H1 (cell line): ENCODE measurements at regions not wholly inside any gene's neighbourhood (a gene's known extent, or its start where the extent isn't known, plus 50 kb on each side); places are given as distances from the start of the nearest gene placed in this dataset.

Experiments
- CTCF ChIA-PET: fragments of 300-600 bp; sonication (Branson Sonifier 250); formaldehyde crosslinking; loops from one replicate; lab custom pipeline; 2021; ENCODE audit not compliant: partially characterized antibody; lab: Charles Lee
- POLR2A ChIA-PET: fragments of 300-600 bp; sonication (Branson Sonifier 250); formaldehyde crosslinking; loops from one replicate; lab custom pipeline; 2021; ENCODE audit warnings: inconsistent platforms; ENCODE audit not compliant: partially characterized antibody; lab: Charles Lee
- DNase-seq, 2 experiments: peaks; one replicate each; pipeline versions ENCODE4 v3.0.0 to v3.0.0-alpha.2; 2010 to 2022; ENCODE audit warnings: low spot score in 2 of 2, low read depth in 1 of 2, mixed read lengths in 1 of 2
- FAIRE-seq: peaks from 2 replicates; lab custom pipeline; 2011; peaks lifted over from hg19 to GRCh38; lab: Jason Lieb, UNC
- H2AFZ ChIP-seq: 2 replicates; pipeline ENCODE4 v1.8.1; 2012; ENCODE audit warnings: low read length, inconsistent platforms
- H2AK5ac ChIP-seq: 2 replicates; pipeline ENCODE4 v1.6.1; 2013; ENCODE audit warnings: low read depth, low read length
- H2BK120ac ChIP-seq: replicated peaks from 2 replicates; pipeline ENCODE3; 2013; ENCODE audit warnings: low read depth, low read length, inconsistent platforms
- H2BK12ac ChIP-seq: 2 replicates; pipeline ENCODE4 v1.6.1; 2013; ENCODE audit warnings: low read depth, low read length
- H2BK15ac ChIP-seq: 2 replicates; pipeline ENCODE4 v1.6.1; 2013; ENCODE audit warnings: low read length
- H2BK20ac ChIP-seq: 2 replicates; pipeline ENCODE4 v1.6.1; 2013; ENCODE audit warnings: low read length
- H2BK5ac ChIP-seq: 2 replicates; pipeline ENCODE4 v1.6.1; 2013; ENCODE audit warnings: low read depth, low read length
- H3K14ac ChIP-seq: 2 replicates; pipeline ENCODE4 v1.6.1; 2013; ENCODE audit warnings: inconsistent platforms; ENCODE audit not compliant: insufficient read length
- H3K18ac ChIP-seq: 2 replicates; pipeline ENCODE4 v1.6.1; 2013; ENCODE audit warnings: low read length; ENCODE audit errors: extremely low read depth
- H3K23ac ChIP-seq: 2 replicates; pipeline ENCODE4 v1.6.1; 2013; ENCODE audit warnings: inconsistent platforms; ENCODE audit not compliant: insufficient read length
- H3K23me2 ChIP-seq: 2 replicates; pipeline ENCODE4 v1.6.1; 2013; ENCODE audit warnings: low read depth, low read length
- H3K27ac ChIP-seq: 2 replicates; pipeline ENCODE4 v1.6.1; 2011; ENCODE audit warnings: low read depth, low read length, inconsistent platforms
- H3K27me3 ChIP-seq, 4 experiments: replicated peaks in 1 of 4; 1 replicate in 1 of 4; 2 replicates in 3 of 4; pipeline versions ENCODE4 v1.6.1 to v1.8.1; 2011 to 2013; ENCODE audit warnings: low read length in 3 of 4, mild to moderate bottlenecking in 3 of 4, inconsistent platforms in 2 of 4, mixed read lengths in 2 of 4, moderate library complexity in 1 of 4; ENCODE audit not compliant: control insufficient read depth in 3 of 4, insufficient read depth in 3 of 4; ENCODE audit errors: extremely low read depth in 1 of 4
- H3K36me3 ChIP-seq, 4 experiments: 2 replicates each; pipeline versions ENCODE4 v1.6.1 to v1.8.1; 2011 to 2013; ENCODE audit warnings: mild to moderate bottlenecking in 4 of 4, low read length in 3 of 4, moderate library complexity in 2 of 4, control low read depth in 1 of 4, inconsistent platforms in 1 of 4; ENCODE audit not compliant: insufficient read depth in 4 of 4, control insufficient read depth in 2 of 4
- H3K4ac ChIP-seq: replicated peaks from 2 replicates; pipeline ENCODE3; 2013; ENCODE audit warnings: low read length, low read depth, mixed read lengths, inconsistent platforms; ENCODE audit not compliant: insufficient read length
- H3K4me1 ChIP-seq, 4 experiments: replicated peaks in 1 of 4; 1 replicate in 1 of 4; 2 replicates in 3 of 4; pipeline versions ENCODE4 v1.6.1 to v1.8.1; 2011 to 2013; ENCODE audit warnings: low read length in 3 of 4, inconsistent platforms in 2 of 4, mixed read lengths in 1 of 4; ENCODE audit not compliant: insufficient read depth in 4 of 4, control insufficient read depth in 3 of 4
- H3K4me2 ChIP-seq, 2 experiments: 2 replicates each; pipeline versions ENCODE4 v1.6.1 to v1.8.1; 2011 to 2013; ENCODE audit warnings: low read depth in 2 of 2, low read length in 2 of 2, control low read depth in 1 of 2, inconsistent platforms in 1 of 2, mild to moderate bottlenecking in 1 of 2; ENCODE audit not compliant: insufficient read depth in 1 of 2
- H3K4me3 ChIP-seq, 4 experiments: fragments of 200-600, 300-600 bp in 1 of 4; sonication (generic), shearing (Covaris generic), sonication (Bioruptor Twin) in 1 of 4; 2 replicates each; pipeline versions ENCODE4 v1.5.1 to v1.8.1; 2011 to 2016; ENCODE audit warnings: low read length in 4 of 4, low read depth in 3 of 4, control low read depth in 2 of 4, inconsistent platforms in 2 of 4, mild to moderate bottlenecking in 2 of 4, mixed read lengths in 1 of 4, moderate library complexity in 1 of 4; ENCODE audit not compliant: insufficient read depth in 2 of 4; ENCODE audit errors: extremely low read depth in 1 of 4
- H3K56ac ChIP-seq: replicated peaks from 2 replicates; pipeline ENCODE3; 2013; ENCODE audit warnings: low read depth, mild to moderate bottlenecking, mixed read lengths, low read length, inconsistent platforms; ENCODE audit not compliant: insufficient read length
- H3K79me1 ChIP-seq: 2 replicates; pipeline ENCODE4 v1.6.1; 2013; ENCODE audit warnings: low read depth, low read length, control low read depth
- H3K79me2 ChIP-seq, 2 experiments: 2 replicates each; pipeline versions ENCODE4 v1.6.1 to v1.8.1; 2012 to 2013; ENCODE audit warnings: low read length in 2 of 2, mild to moderate bottlenecking in 2 of 2, inconsistent platforms in 1 of 2; ENCODE audit not compliant: insufficient read depth in 2 of 2, control insufficient read depth in 1 of 2
- H3K9ac ChIP-seq, 4 experiments: replicated peaks in 1 of 4; 1 replicate in 1 of 4; 2 replicates in 3 of 4; pipeline versions ENCODE4 v1.6.1 to v1.8.1; 2011 to 2013; ENCODE audit warnings: low read depth in 3 of 4, low read length in 3 of 4, control low read depth in 2 of 4, mild to moderate bottlenecking in 2 of 4, moderate library complexity in 2 of 4, inconsistent platforms in 1 of 4; ENCODE audit errors: extremely low read depth in 1 of 4
- H3K9me3 ChIP-seq, 2 experiments: 2 replicates each; pipeline versions ENCODE4 v1.6.1 to v1.8.1; 2012 to 2013; ENCODE audit warnings: mild to moderate bottlenecking in 2 of 2, moderate library complexity in 2 of 2, control low read depth in 1 of 2, inconsistent platforms in 1 of 2, low read depth in 1 of 2, low read length in 1 of 2, mixed read lengths in 1 of 2; ENCODE audit not compliant: insufficient read depth in 2 of 2
- H4K20me1 ChIP-seq, 2 experiments: replicated peaks in 1 of 2; 2 replicates each; pipeline versions ENCODE3 to v1.8.1; 2011 to 2013; ENCODE audit warnings: inconsistent platforms in 2 of 2, low read length in 2 of 2, mild to moderate bottlenecking in 1 of 2; ENCODE audit not compliant: insufficient read depth in 2 of 2, control insufficient read depth in 1 of 2
- H4K5ac ChIP-seq: 2 replicates; pipeline ENCODE4 v1.6.1; 2013; ENCODE audit warnings: low read length, low read depth, mixed read lengths, inconsistent platforms; ENCODE audit not compliant: insufficient read length
- H4K8ac ChIP-seq: 2 replicates; pipeline ENCODE4 v1.8.0; 2013; ENCODE audit warnings: mild to moderate bottlenecking, moderate library complexity, low read length, inconsistent platforms; ENCODE audit not compliant: insufficient read depth; ENCODE audit errors: extremely low read depth
- H4K91ac ChIP-seq: replicated peaks from 2 replicates; pipeline ENCODE3; 2013; ENCODE audit warnings: low read length, mixed read lengths, inconsistent platforms; ENCODE audit not compliant: insufficient read length
- CEBPB ChIP-seq: IDR thresholded peaks from 2 replicates; pipeline ENCODE4 v1.6.1; 2012; ENCODE audit warnings: low read depth, low read length
- FOSL1 ChIP-seq: IDR thresholded peaks from 2 replicates; pipeline ENCODE4 v1.6.1; 2011; ENCODE audit warnings: mild to moderate bottlenecking, low read depth, low read length, moderate library complexity; ENCODE audit not compliant: insufficient read depth
- MAFK ChIP-seq: IDR thresholded peaks from 2 replicates; pipeline ENCODE4 v1.6.1; 2012; ENCODE audit warnings: low read depth, mild to moderate bottlenecking, improper control_type of control experiment, low read length
- POU5F1 ChIP-seq: IDR thresholded peaks from 2 replicates; pipeline ENCODE4 v1.6.1; 2011; ENCODE audit warnings: low read depth, mild to moderate bottlenecking, low read length, moderate library complexity
- SIX5 ChIP-seq: IDR thresholded peaks from 2 replicates; pipeline ENCODE4 v1.6.1; 2011; ENCODE audit warnings: mild to moderate bottlenecking, low read depth, low read length
- TBP ChIP-seq: IDR thresholded peaks from 2 replicates; pipeline ENCODE4 v1.6.1; 2011; ENCODE audit warnings: low read depth, low read length, improper control_type of control experiment
- WGBS, 2 experiments: shearing (Covaris generic) in 1 of 2; methylation state at CpG; one replicate each; pipeline versions ENCODE4 v1.1.6 to v1.1.7; 2013 to 2015; ENCODE audit warnings: low lambda C conversion rate in 2 of 2, mixed read lengths in 2 of 2, inconsistent platforms in 1 of 2, low coverage in 1 of 2, missing lambda C conversion rate in 1 of 2; ENCODE audit not compliant: insufficient replicate concordance in 2 of 2, insufficient coverage in 1 of 2, insufficient read length in 1 of 2; ENCODE audit errors: extremely low coverage in 1 of 2, missing lambda C conversion rate in 1 of 2; 5-methylcytosine and 5-hydroxymethylcytosine counted together
- TF ChIP-seq, protein P1 (sequence below): IDR thresholded peaks from 2 replicates; pipeline ENCODE4 v1.6.1; 2012; ENCODE audit warnings: low read length, inconsistent platforms
- TF ChIP-seq, protein P2 (sequence below): IDR thresholded peaks from 2 replicates; pipeline ENCODE4 v1.6.1; 2011; ENCODE audit warnings: low read length, improper control_type of control experiment

DNA sequence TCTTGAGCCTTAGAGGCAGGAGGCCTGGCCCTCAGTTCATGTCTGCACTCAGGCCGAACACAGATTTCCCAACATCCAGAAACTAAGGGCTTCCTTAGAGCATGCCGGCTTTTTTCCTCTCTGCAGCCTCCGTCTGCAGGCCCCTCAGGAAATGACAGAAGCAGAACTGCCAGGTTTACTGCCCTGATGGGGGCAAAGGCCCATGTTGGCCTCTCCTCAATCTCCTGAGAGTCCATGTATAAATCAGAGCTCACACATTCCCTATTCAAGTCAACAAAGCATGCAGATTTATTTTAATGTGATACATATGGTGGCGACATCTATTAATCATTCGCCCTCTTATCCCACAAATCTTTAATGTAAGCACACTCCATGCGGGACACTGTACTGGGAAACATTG lies 475.6 kb upstream of the HS6ST1 start:
- Histone ChIP-seq H2AFZ (no peak overlapping the region), H3K79me1 (no peaks in the 10 kb centered on the region), H2BK20ac (no peak overlapping the region), H4K8ac (no peak overlapping the region), H3K18ac (no peak overlapping the region), H3K4me3 (no peak overlapping the region), H3K27ac (no peak overlapping the region), H2AK5ac (no peak overlapping the region), H3K4me2 (no peak overlapping the region), H2BK120ac (no peak overlapping the region), H3K9ac (no peak overlapping the region), H3K4ac (no peak overlapping the region), H2BK12ac (no peak overlapping the region), H3K9me3 (no peaks in the 10 kb centered on the region), H2BK5ac (no peak overlapping the region), H3K23me2 (peaks cover 3% of the 10 kb centered on the region; the same call in 1 of the 2 replicates), H4K5ac (no peak overlapping the region), H3K23ac (no peak overlapping the region), H4K91ac (no peak overlapping the region), H3K14ac (no peak overlapping the region), H3K4me1 (peaks cover 0 to 2% (median under 1%) of the 10 kb centered on the region in 4 experiments; a peak in 1 of 7 replicates), H3K79me2 (no peaks in the 10 kb centered on the region), H3K27me3 (peaks cover 0 to 4% (median 0%) of the 10 kb centered on the region in 4 experiments; a peak in 1 of 7 replicates), H3K56ac (no peak overlapping the region), H4K20me1 (peaks cover 0 to 9% of the 10 kb centered on the region in 2 experiments), H2BK15ac (no peak overlapping the region), H3K36me3 (no peaks in the 10 kb centered on the region)
- ChIA-PET POLR2A (no interaction called here), CTCF (interaction anchor here (1.0 kb wide), 1 partner anchor 39 kb away, joined by 4 read pairs; no protein-coding TSS in a partner anchor)
- no peak for DNase-seq
- no peak for FAIRE-seq
- 95% methylated on average over 6 of the region's 6 CpGs; no CpG with 5 or more reads in 1 of the 2 experiments for WGBS, 2 experiments
- TF ChIP-seq CEBPB (no peak), FOSL1 (no peak), TBP (no peak), SIX5 (no peak), MAFK (no peak), POU5F1 (no peak)
- TF ChIP-seq, protein P1, sequence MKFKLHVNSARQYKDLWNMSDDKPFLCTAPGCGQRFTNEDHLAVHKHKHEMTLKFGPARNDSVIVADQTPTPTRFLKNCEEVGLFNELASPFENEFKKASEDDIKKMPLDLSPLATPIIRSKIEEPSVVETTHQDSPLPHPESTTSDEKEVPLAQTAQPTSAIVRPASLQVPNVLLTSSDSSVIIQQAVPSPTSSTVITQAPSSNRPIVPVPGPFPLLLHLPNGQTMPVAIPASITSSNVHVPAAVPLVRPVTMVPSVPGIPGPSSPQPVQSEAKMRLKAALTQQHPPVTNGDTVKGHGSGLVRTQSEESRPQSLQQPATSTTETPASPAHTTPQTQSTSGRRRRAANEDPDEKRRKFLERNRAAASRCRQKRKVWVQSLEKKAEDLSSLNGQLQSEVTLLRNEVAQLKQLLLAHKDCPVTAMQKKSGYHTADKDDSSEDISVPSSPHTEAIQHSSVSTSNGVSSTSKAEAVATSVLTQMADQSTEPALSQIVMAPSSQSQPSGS = no peak
- TF ChIP-seq, protein P2, sequence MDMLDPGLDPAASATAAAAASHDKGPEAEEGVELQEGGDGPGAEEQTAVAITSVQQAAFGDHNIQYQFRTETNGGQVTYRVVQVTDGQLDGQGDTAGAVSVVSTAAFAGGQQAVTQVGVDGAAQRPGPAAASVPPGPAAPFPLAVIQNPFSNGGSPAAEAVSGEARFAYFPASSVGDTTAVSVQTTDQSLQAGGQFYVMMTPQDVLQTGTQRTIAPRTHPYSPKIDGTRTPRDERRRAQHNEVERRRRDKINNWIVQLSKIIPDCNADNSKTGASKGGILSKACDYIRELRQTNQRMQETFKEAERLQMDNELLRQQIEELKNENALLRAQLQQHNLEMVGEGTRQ = no peak
